ENCODE measurements at regions not wholly inside any gene's neighbourhood (a gene's known extent, or its start where the extent isn't known, plus 50 kb on each side); places are given as distances from the start of the nearest gene placed in this dataset.

DNA sequence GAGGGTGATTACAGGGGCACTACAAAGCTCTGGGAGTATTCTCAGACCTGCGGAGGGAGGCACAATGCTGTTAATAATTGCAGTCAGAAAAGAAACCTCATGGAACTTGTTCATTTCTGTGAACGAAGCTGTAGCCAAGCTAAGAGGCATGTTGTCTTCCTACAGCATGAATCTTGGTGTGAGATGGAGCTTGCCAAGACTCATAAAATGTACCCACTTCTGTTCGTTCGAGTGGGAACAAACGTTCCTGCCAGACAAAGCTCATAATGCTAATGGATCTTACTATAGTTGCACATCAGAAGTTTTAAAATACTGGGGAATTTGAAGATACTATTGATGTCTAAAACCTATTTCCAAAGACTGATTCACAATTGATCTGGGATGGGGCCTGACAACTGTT is 489.1 kb downstream of the ZEB2 start:
- Histone ChIP-seq H3K9me3 (ENCODE audit: control insufficient read depth in 2 of 2, insufficient read depth in 1 of 2, low read length in 1 of 2) (no peaks in the 10 kb centered on the region), H3K36me3 (ENCODE audit: control insufficient read depth in 2 of 2, insufficient read depth in 2 of 2, low read length in 1 of 2) (no peaks in the 10 kb centered on the region), H3K27ac (ENCODE audit: low read depth in 1 of 2, low read length in 1 of 2) (no peak overlapping the region), H3K4me3 (ENCODE audit: low read length in 2 of 2) (no peak overlapping the region), H3K4me1 (ENCODE audit: control insufficient read depth in 2 of 2, insufficient read depth in 2 of 2, low read length in 2 of 2) (no peaks in the 10 kb centered on the region), H3K27me3 (ENCODE audit: control insufficient read depth in 2 of 2, insufficient read depth in 1 of 2, low read length in 1 of 2) (no peaks in the 10 kb centered on the region)
- no peak for DNase-seq (ENCODE audit: low read depth in 6 of 9, low spot score in 9 of 9)
- 96% methylated on average over 5 of the region's 5 CpGs for WGBS

DNA sequence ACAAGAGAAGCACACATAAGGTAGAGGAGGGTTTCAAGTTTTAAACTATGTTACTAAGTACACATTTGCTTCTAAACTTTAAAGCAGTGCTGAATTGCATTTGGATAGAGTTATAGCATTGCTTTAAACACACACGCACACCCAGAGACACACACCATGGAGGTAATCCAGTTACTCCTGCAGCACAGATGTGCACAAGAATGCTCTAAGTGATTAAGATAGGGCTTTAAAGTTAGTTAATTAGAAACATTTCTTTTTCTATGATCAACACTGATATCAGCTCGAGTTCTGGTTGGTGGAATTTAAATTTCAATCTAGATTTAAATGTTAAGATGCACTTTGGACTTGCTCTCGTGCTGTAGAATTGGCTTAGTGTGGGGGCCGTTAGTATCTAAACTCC is 492.3 kb downstream of the ZEB2 start:
- WGBS, result 97% methylated on average over 4 of the region's 4 CpGs

DNA sequence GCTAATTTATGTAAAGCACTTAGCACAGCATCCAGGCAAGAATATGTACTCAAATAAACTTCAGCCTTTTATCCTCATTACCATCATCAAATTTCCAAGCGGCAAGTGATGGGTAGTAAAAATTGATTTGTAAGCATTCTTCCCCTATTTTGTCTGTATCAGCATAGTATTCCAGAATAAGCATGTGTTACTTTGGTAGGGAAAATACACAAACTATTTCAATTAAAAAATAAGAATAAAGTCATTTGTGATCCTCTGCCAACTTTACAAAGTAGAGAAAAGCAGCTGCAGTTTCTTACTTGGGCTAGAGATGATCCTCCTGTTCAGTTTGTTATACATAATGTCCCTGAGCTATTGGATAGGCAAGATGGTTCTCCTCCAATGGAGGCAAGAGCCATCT is 493.2 kb downstream of the ZEB2 start:
- 91% methylated on average over 1 of the region's 1 CpG for WGBS
- no peak for DNase-seq (ENCODE audit: low read depth in 6 of 9, low spot score in 9 of 9)
- Histone ChIP-seq H3K27me3 (ENCODE audit: control insufficient read depth in 2 of 2, insufficient read depth in 1 of 2, low read length in 1 of 2) (no peaks in the 10 kb centered on the region), H3K9me3 (ENCODE audit: control insufficient read depth in 2 of 2, insufficient read depth in 1 of 2, low read length in 1 of 2) (peaks cover 0 to 3% of the 10 kb centered on the region in 2 donors), H3K4me3 (ENCODE audit: low read length in 2 of 2) (no peak overlapping the region), H3K27ac (ENCODE audit: low read depth in 1 of 2, low read length in 1 of 2) (no peak overlapping the region), H3K4me1 (ENCODE audit: control insufficient read depth in 2 of 2, insufficient read depth in 2 of 2, low read length in 2 of 2) (no peaks in the 10 kb centered on the region), H3K36me3 (ENCODE audit: control insufficient read depth in 2 of 2, insufficient read depth in 2 of 2, low read length in 1 of 2) (no peaks in the 10 kb centered on the region)

More for the DNA sequence above, 492.3 kb downstream of the ZEB2 start:
- no peak overlapping the region for H3K4me3 ChIP-seq (ENCODE audit: low read length in 2 of 2)
- no peak for DNase-seq (ENCODE audit: low read depth in 6 of 9, low spot score in 9 of 9)
- no peaks in the 10 kb centered on the region for H3K27me3 ChIP-seq (ENCODE audit: control insufficient read depth in 2 of 2, insufficient read depth in 1 of 2, low read length in 1 of 2)
- no peaks in the 10 kb centered on the region for H3K4me1 ChIP-seq (ENCODE audit: control insufficient read depth in 2 of 2, insufficient read depth in 2 of 2, low read length in 2 of 2)
- no peak overlapping the region for H3K27ac ChIP-seq (ENCODE audit: low read depth in 1 of 2, low read length in 1 of 2)
- H3K9me3 ChIP-seq (ENCODE audit: control insufficient read depth in 2 of 2, insufficient read depth in 1 of 2, low read length in 1 of 2), result peaks cover 0 to under 1% of the 10 kb centered on the region in 2 donors
- no peaks in the 10 kb centered on the region for H3K36me3 ChIP-seq (ENCODE audit: control insufficient read depth in 2 of 2, insufficient read depth in 2 of 2, low read length in 1 of 2)

DNA sequence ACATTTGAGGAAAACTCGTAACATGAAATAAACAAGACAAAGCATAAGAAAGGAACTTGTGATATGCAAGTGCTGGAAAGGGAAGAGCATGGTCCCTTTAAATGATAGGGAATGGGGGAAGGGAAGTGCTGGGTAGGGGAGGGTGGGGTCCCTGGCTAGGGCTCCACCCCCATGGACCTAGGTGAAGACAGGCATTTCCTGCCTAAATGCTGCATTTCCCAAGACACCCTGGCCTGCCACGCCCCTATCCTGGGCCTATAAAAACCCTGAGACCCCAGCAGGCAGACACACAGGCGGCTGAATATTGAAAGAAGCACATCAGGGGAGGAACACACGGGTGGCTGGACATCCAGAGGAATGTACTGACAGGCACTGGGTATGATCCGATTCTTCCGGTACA is 499.9 kb downstream of the ZEB2 start:
- Histone ChIP-seq H3K27ac (ENCODE audit: low read depth in 1 of 2, low read length in 1 of 2) (no peak overlapping the region), H3K9me3 (ENCODE audit: control insufficient read depth in 2 of 2, insufficient read depth in 1 of 2, low read length in 1 of 2) (peaks cover 0 to 3% of the 10 kb centered on the region in 2 donors), H3K36me3 (ENCODE audit: control insufficient read depth in 2 of 2, insufficient read depth in 2 of 2, low read length in 1 of 2) (no peaks in the 10 kb centered on the region), H3K27me3 (ENCODE audit: control insufficient read depth in 2 of 2, insufficient read depth in 1 of 2, low read length in 1 of 2) (no peaks in the 10 kb centered on the region), H3K4me1 (ENCODE audit: control insufficient read depth in 2 of 2, insufficient read depth in 2 of 2, low read length in 2 of 2) (no peaks in the 10 kb centered on the region), H3K4me3 (ENCODE audit: low read length in 2 of 2) (no peak overlapping the region)
- 97% methylated on average over 6 of the region's 6 CpGs for WGBS
- DNase-seq (ENCODE audit: low read depth in 6 of 9, low spot score in 9 of 9), result no peak

DNA sequence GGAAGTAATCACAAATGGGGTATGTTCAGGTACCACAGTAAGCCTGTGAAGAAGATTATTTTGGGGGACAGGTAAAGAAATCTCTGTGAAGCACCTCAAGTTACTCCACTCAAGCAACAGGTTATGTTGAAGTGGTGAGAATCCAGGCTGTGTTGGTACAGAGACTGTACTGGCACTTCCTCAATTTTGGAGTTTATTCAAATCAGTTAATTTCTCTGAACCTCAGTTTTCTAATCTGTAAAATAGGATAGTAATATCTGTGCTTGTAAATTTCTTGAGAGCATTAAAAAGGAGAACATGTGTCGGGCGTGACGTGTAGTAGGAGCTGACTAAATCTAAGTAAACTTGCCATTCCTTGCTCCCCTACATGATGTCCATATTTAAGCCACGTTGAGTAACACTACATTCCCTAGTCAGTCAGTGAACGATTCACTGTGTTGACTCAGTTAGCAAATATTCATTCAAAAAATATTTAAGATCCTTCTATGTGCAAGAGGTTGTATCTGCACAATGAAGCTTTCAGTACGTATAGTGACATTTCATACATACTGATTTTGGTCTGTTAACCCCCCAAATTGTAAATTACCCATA is 504.2 kb downstream of the ZEB2 start:
- Histone ChIP-seq H3K4me3 (ENCODE audit: low read length in 2 of 2) (no peak overlapping the region), H3K36me3 (ENCODE audit: control insufficient read depth in 2 of 2, insufficient read depth in 2 of 2, low read length in 1 of 2) (no peaks in the 10 kb centered on the region), H3K27ac (ENCODE audit: low read depth in 1 of 2, low read length in 1 of 2) (no peak overlapping the region), H3K4me1 (ENCODE audit: control insufficient read depth in 2 of 2, insufficient read depth in 2 of 2, low read length in 2 of 2) (no peaks in the 10 kb centered on the region), H3K9me3 (ENCODE audit: control insufficient read depth in 2 of 2, insufficient read depth in 1 of 2, low read length in 1 of 2) (no peaks in the 10 kb centered on the region), H3K27me3 (ENCODE audit: control insufficient read depth in 2 of 2, insufficient read depth in 1 of 2, low read length in 1 of 2) (no peaks in the 10 kb centered on the region)
- no peak for DNase-seq (ENCODE audit: low read depth in 6 of 9, low spot score in 9 of 9)
- WGBS, result 98% methylated on average over 6 of the region's 6 CpGs

DNA sequence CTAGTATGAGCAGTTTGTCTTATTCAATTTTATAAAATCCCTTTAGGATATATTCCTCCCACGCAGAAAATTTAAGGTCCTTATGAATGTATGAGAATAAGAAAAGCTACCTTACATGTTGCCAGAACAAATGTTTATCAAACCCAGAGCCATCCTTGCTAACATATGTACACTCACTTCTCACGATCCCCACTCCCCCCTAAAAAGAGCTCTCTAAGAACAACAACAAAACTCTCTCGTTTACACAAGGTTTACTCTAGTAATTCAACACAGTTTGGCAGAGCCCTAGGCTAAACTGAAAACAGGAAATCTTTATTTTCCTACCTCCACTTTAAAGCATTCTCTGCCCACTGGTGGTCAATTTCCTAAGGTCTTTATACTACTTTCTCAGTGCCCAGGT is 504.9 kb downstream of the ZEB2 start:
- Histone ChIP-seq H3K27me3 (ENCODE audit: control insufficient read depth in 2 of 2, insufficient read depth in 1 of 2, low read length in 1 of 2) (no peaks in the 10 kb centered on the region), H3K36me3 (ENCODE audit: control insufficient read depth in 2 of 2, insufficient read depth in 2 of 2, low read length in 1 of 2) (no peaks in the 10 kb centered on the region), H3K4me1 (ENCODE audit: control insufficient read depth in 2 of 2, insufficient read depth in 2 of 2, low read length in 2 of 2) (no peaks in the 10 kb centered on the region), H3K4me3 (ENCODE audit: low read length in 2 of 2) (no peak overlapping the region), H3K9me3 (ENCODE audit: control insufficient read depth in 2 of 2, insufficient read depth in 1 of 2, low read length in 1 of 2) (no peaks in the 10 kb centered on the region), H3K27ac (ENCODE audit: low read depth in 1 of 2, low read length in 1 of 2) (no peak overlapping the region)
- DNase-seq (ENCODE audit: low read depth in 6 of 9, low spot score in 9 of 9), result no peak
- WGBS, result 92% methylated on average over 3 of the region's 3 CpGs

DNA sequence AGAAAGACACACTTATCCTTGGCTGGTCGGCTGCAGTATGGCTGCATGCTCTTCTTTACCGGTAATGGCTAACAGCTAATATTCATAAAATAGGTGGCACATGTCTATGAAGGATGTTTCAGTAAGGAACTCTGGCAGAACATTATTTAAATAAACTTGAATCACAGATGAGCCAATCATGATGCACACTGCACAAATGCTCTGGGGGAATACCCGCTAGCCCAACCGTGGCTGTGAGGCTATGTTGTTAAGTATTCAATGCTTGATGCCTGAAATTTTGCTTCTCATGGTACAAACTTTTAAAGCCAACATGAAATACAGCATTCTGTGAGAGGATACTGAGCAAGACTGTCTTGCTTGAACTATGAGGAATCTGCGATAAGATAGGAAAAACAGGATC is 505.8 kb downstream of the ZEB2 start:
- no peak overlapping the region for H3K27ac ChIP-seq (ENCODE audit: low read depth in 1 of 2, low read length in 1 of 2)
- no peaks in the 10 kb centered on the region for H3K4me1 ChIP-seq (ENCODE audit: control insufficient read depth in 2 of 2, insufficient read depth in 2 of 2, low read length in 2 of 2)
- no peaks in the 10 kb centered on the region for H3K27me3 ChIP-seq (ENCODE audit: control insufficient read depth in 2 of 2, insufficient read depth in 1 of 2, low read length in 1 of 2)
- H3K36me3 ChIP-seq (ENCODE audit: control insufficient read depth in 2 of 2, insufficient read depth in 2 of 2, low read length in 1 of 2), result no peaks in the 10 kb centered on the region
- DNase-seq (ENCODE audit: low read depth in 6 of 9, low spot score in 9 of 9), result no peak
- H3K4me3 ChIP-seq (ENCODE audit: low read length in 2 of 2), result no peak overlapping the region
- 98% methylated on average over 5 of the region's 5 CpGs for WGBS
- H3K9me3 ChIP-seq (ENCODE audit: control insufficient read depth in 2 of 2, insufficient read depth in 1 of 2, low read length in 1 of 2), result no peaks in the 10 kb centered on the region

DNA sequence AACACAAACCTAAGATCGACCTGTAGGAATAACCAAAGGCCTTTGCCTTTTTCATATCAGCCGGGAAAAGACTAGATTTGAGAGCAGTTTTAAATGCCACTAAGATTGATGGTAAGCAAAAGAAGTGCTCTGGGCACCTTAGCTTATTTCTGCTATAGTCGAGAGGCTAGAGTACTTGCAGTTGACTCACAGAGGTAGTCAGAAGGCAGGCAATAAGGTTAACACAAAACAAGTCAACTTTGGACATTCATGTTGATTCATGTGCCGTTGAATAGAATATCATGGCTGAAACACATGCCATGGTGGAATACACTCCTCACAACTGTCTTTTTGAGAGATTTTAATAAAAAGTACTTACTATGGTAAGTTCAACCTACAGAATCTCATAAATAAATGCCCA is 507.6 kb downstream of the ZEB2 start:
- Histone ChIP-seq H3K4me1 (ENCODE audit: control insufficient read depth in 2 of 2, insufficient read depth in 2 of 2, low read length in 2 of 2) (no peaks in the 10 kb centered on the region), H3K4me3 (ENCODE audit: low read length in 2 of 2) (no peak overlapping the region), H3K27ac (ENCODE audit: low read depth in 1 of 2, low read length in 1 of 2) (no peak overlapping the region), H3K27me3 (ENCODE audit: control insufficient read depth in 2 of 2, insufficient read depth in 1 of 2, low read length in 1 of 2) (no peaks in the 10 kb centered on the region), H3K36me3 (ENCODE audit: control insufficient read depth in 2 of 2, insufficient read depth in 2 of 2, low read length in 1 of 2) (no peaks in the 10 kb centered on the region), H3K9me3 (ENCODE audit: control insufficient read depth in 2 of 2, insufficient read depth in 1 of 2, low read length in 1 of 2) (no peaks in the 10 kb centered on the region)
- no peak for DNase-seq (ENCODE audit: low read depth in 6 of 9, low spot score in 9 of 9)
- WGBS, result 98% methylated on average over 4 of the region's 4 CpGs

DNA sequence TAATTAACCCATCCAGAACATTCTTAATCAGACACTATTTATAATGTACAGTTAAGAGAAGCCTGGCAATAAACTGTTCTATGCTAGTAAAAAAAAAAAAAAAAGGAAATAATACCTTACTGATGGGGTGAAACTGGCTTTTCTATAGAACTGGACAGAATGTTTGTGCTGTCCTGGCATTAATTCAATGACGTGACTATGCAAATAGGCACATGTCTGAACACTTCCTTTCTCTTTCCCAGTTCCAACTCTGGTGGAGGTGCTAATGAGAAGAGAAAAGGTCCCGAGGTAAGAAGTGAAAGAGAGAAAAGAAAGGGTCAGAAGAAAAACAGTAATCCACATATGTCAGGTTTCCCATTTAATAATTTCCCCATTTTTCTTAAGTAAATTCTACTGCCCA is 508.4 kb downstream of the ZEB2 start:
- H3K27me3 ChIP-seq (ENCODE audit: control insufficient read depth in 2 of 2, insufficient read depth in 1 of 2, low read length in 1 of 2), result no peaks in the 10 kb centered on the region
- 85% methylated on average over 2 of the region's 2 CpGs for WGBS
- no peak overlapping the region for H3K27ac ChIP-seq (ENCODE audit: low read depth in 1 of 2, low read length in 1 of 2)
- H3K4me3 ChIP-seq (ENCODE audit: low read length in 2 of 2), result no peak overlapping the region
- H3K9me3 ChIP-seq (ENCODE audit: control insufficient read depth in 2 of 2, insufficient read depth in 1 of 2, low read length in 1 of 2), result no peaks in the 10 kb centered on the region
- DNase-seq (ENCODE audit: low read depth in 6 of 9, low spot score in 9 of 9), result no peak
- no peaks in the 10 kb centered on the region for H3K36me3 ChIP-seq (ENCODE audit: control insufficient read depth in 2 of 2, insufficient read depth in 2 of 2, low read length in 1 of 2)
- no peaks in the 10 kb centered on the region for H3K4me1 ChIP-seq (ENCODE audit: control insufficient read depth in 2 of 2, insufficient read depth in 2 of 2, low read length in 2 of 2)

DNA sequence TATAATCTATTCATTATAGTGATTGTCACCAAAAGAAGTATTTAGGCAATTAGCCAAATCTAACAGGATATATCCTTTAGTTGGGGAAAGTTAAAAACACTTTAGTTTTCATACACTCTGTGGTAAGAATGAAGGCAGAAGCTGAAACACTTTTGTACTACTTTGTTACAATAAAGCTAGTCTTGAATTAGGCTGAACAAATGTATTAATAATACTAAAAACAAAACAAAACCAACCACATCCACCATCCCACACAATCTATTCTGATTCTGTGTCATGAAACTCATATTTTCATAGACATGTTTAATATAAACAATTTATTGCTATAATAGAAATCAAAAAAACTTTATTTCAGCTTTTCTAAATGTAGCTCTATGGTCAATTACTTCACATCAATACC is 508.8 kb downstream of the ZEB2 start:
- H3K36me3 ChIP-seq (ENCODE audit: control insufficient read depth in 2 of 2, insufficient read depth in 2 of 2, low read length in 1 of 2), result no peaks in the 10 kb centered on the region
- H3K4me3 ChIP-seq (ENCODE audit: low read length in 2 of 2), result no peak overlapping the region
- H3K4me1 ChIP-seq (ENCODE audit: control insufficient read depth in 2 of 2, insufficient read depth in 2 of 2, low read length in 2 of 2), result no peaks in the 10 kb centered on the region
- DNase-seq (ENCODE audit: low read depth in 6 of 9, low spot score in 9 of 9), result no peak
- no peaks in the 10 kb centered on the region for H3K27me3 ChIP-seq (ENCODE audit: control insufficient read depth in 2 of 2, insufficient read depth in 1 of 2, low read length in 1 of 2)
- no peaks in the 10 kb centered on the region for H3K9me3 ChIP-seq (ENCODE audit: control insufficient read depth in 2 of 2, insufficient read depth in 1 of 2, low read length in 1 of 2)
- no peak overlapping the region for H3K27ac ChIP-seq (ENCODE audit: low read depth in 1 of 2, low read length in 1 of 2)
